ENCODE measurements at regions not wholly inside any gene's neighbourhood (a gene's known extent, or its start where the extent isn't known, plus 50 kb on each side); places are given as distances from the start of the nearest gene placed in this dataset.

- DNase-seq (ENCODE audit: low read depth, low spot score): no peak
- Mint-ChIP-seq H3K4me3 (no peak overlapping the region), H3K9me3 (peaks cover 9% of the 10 kb centered on the region), H3K27ac (ENCODE audit: unreplicated experiment) (no peak overlapping the region), H3K36me3 (ENCODE audit: low read depth) (no peaks in the 10 kb centered on the region), H3K4me1 (no peaks in the 10 kb centered on the region), H3K27me3 (ENCODE audit: low read depth) (no peaks in the 10 kb centered on the region)
- TF ChIP-seq, protein P1, sequence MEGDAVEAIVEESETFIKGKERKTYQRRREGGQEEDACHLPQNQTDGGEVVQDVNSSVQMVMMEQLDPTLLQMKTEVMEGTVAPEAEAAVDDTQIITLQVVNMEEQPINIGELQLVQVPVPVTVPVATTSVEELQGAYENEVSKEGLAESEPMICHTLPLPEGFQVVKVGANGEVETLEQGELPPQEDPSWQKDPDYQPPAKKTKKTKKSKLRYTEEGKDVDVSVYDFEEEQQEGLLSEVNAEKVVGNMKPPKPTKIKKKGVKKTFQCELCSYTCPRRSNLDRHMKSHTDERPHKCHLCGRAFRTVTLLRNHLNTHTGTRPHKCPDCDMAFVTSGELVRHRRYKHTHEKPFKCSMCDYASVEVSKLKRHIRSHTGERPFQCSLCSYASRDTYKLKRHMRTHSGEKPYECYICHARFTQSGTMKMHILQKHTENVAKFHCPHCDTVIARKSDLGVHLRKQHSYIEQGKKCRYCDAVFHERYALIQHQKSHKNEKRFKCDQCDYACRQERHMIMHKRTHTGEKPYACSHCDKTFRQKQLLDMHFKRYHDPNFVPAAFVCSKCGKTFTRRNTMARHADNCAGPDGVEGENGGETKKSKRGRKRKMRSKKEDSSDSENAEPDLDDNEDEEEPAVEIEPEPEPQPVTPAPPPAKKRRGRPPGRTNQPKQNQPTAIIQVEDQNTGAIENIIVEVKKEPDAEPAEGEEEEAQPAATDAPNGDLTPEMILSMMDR (conservative IDR thresholded peaks at IDR 0.05): no peak
Measured at GRCh38 chrX:66920296-66920695, 281.4 kb upstream of the EDA2R start.

- TF ChIP-seq, protein P1 (conservative IDR thresholded peaks at IDR 0.05): no peak
- H3K4me1 Mint-ChIP-seq: no peaks in the 10 kb centered on the region
- peaks cover 9% of the 10 kb centered on the region for H3K9me3 Mint-ChIP-seq
- no peaks in the 10 kb centered on the region for H3K36me3 Mint-ChIP-seq (ENCODE audit: low read depth)
- no peak for DNase-seq (ENCODE audit: low read depth, low spot score)
- no peaks in the 10 kb centered on the region for H3K27me3 Mint-ChIP-seq (ENCODE audit: low read depth)
- H3K27ac Mint-ChIP-seq (ENCODE audit: unreplicated experiment): no peak overlapping the region
- no peak overlapping the region for H3K4me3 Mint-ChIP-seq
Measured at GRCh38 chrX:66919280-66919832, 280.5 kb upstream of the EDA2R start.

DNA sequence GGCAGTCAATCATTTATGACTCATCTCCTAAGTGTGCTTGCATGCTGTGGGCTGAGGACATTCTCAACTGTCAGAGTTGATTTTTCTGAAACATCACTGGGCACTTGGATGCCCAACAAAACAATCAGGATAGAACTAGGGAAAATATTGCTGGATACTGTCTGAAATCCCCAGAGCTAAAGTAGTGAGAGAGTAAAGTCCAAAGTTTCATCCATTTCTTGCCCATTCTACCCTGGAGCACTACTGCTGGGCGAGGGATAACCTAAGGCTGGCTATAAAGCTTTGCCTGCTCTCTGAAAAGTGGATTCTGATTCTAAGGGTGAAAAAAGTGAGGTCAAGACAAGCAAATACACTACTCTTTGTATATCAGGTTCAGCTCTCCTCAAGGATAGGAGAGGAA, 279.6 kb upstream of the EDA2R start:
- peaks cover 6% of the 10 kb centered on the region for H3K9me3 Mint-ChIP-seq
- H3K27me3 Mint-ChIP-seq (ENCODE audit: low read depth): no peaks in the 10 kb centered on the region
- no peaks in the 10 kb centered on the region for H3K36me3 Mint-ChIP-seq (ENCODE audit: low read depth)
- no peak for DNase-seq (ENCODE audit: low read depth, low spot score)
- peaks cover 4% of the 10 kb centered on the region for H3K4me1 Mint-ChIP-seq
- H3K27ac Mint-ChIP-seq (ENCODE audit: unreplicated experiment): no peak overlapping the region
- no peak overlapping the region for H3K4me3 Mint-ChIP-seq
- TF ChIP-seq, protein P1 (conservative IDR thresholded peaks at IDR 0.05): no peak

DNA sequence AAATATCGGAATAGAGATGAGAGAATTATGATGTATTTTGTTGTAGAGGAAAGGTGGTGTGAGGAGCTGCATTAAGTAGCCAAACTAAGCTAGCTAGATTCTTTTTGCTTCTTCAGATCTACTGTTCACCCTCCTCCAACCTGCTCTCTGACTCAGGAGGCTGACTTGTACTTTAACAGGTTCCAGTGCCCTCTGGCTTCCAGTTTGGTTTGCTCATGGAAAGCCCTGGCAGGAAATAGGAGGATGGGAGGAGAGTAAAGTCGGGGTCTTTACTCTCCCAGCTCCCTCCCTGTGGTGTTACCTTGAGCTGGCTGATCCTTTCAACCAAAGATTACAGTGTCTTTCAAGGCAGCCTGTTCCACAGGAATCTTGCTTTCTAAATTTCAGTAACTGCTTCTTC, 277.0 kb upstream of the EDA2R start:
- no peaks in the 10 kb centered on the region for H3K27me3 Mint-ChIP-seq (ENCODE audit: low read depth)
- peaks cover 5% of the 10 kb centered on the region for H3K9me3 Mint-ChIP-seq
- DNase-seq (ENCODE audit: low read depth, low spot score): no peak
- H3K4me3 Mint-ChIP-seq: no peak overlapping the region
- H3K4me1 Mint-ChIP-seq: peaks cover 4% of the 10 kb centered on the region
- H3K36me3 Mint-ChIP-seq (ENCODE audit: low read depth): no peaks in the 10 kb centered on the region
- no peak overlapping the region for H3K27ac Mint-ChIP-seq (ENCODE audit: unreplicated experiment)
- TF ChIP-seq, protein P1 (conservative IDR thresholded peaks at IDR 0.05): no peak

DNA sequence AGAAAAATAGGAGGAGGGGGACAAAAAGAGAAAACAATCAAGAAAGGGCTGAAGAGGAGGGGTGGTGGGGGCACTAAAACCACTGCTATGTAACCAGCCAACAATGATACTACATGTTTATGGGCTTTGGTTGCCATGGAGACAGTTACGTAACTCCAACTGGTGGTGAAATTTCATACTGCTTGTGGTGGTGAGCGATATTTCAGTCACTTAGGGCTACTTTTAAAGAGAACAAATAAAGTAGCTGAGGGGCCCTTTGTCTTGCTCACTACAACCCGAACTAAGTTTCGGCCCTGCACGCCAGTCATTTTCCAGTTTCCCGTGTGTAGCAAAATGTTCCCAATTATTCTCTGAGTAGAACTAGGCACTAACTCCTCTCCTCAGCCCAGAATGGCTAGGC, 275.2 kb upstream of the EDA2R start:
- TF ChIP-seq, protein P1 (conservative IDR thresholded peaks at IDR 0.05): no peak
- no peaks in the 10 kb centered on the region for H3K27me3 Mint-ChIP-seq (ENCODE audit: low read depth)
- H3K4me3 Mint-ChIP-seq: no peak overlapping the region
- H3K4me1 Mint-ChIP-seq: peaks cover 4% of the 10 kb centered on the region
- H3K9me3 Mint-ChIP-seq: peaks cover 9% of the 10 kb centered on the region
- H3K36me3 Mint-ChIP-seq (ENCODE audit: low read depth): no peaks in the 10 kb centered on the region
- no peak overlapping the region for H3K27ac Mint-ChIP-seq (ENCODE audit: unreplicated experiment)
- DNase-seq (ENCODE audit: low read depth, low spot score): no peak

All from neural crest cell (in vitro differentiated cells).